MG63 (cell line): ENCODE measurements at regions not wholly inside any gene's neighbourhood (a gene's known extent, or its start where the extent isn't known, plus 50 kb on each side); places are given as distances from the start of the nearest gene placed in this dataset.
"Not testable (repeated sequence)": the region's sequence is repeated elsewhere in the genome, so short reads cannot be mapped to it uniquely, and the experiment has no call there.

Source experiments
- DNase-seq: peaks from one replicate; pipeline ENCODE4 v3.0.0-alpha.2; 2020
- H3K27me3 ChIP-seq: fragments of 250-450 bp; sonication (Bioruptor Pico); 2 replicates; pipeline ENCODE4 v1.5.1; 2020; ENCODE audit warnings: mild to moderate bottlenecking, moderate library complexity
- H3K36me3 ChIP-seq: fragments of 250-450 bp; sonication (Bioruptor Pico); 2 replicates; pipeline ENCODE4 v1.5.1; 2020; ENCODE audit warnings: mild to moderate bottlenecking, moderate library complexity
- H3K4me3 ChIP-seq: fragments of 250-450 bp; sonication (Bioruptor Pico); 2 replicates; pipeline ENCODE4 v1.5.1; 2020; ENCODE audit warnings: mild to moderate bottlenecking, moderate library complexity
- H3K9me3 ChIP-seq: fragments of 250-450 bp; sonication (Bioruptor Pico); 2 replicates; pipeline ENCODE4 v1.5.1; 2020; ENCODE audit warnings: mild to moderate bottlenecking, moderate library complexity

DNA sequence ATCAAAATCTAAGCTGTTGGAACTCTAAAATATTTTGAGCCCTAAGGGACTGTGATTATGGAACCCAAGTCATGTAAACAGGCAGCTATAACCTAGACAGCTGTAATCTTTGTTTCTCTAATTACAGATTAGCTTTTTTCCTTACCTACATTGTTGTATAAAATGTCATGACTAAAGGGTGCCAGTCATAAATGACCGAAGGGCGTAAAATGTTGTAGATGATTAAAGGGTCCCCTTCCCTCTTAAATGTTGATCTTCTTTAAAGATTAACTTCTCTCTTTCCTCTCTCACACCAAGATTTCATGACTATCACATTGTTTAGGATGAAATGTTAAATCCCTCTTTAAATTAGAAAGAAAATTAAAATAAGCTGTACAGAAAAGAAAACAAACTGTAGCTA lies 659.4 kb upstream of the NR3C2 start:
- H3K4me3 ChIP-seq = no peak overlapping the region
- H3K36me3 ChIP-seq = no peaks in the 10 kb centered on the region
- H3K9me3 ChIP-seq = no peaks in the 10 kb centered on the region
- DNase-seq = no peak
- H3K27me3 ChIP-seq = no peaks in the 10 kb centered on the region

- Histone ChIP-seq H3K9me3 (no peaks in the 10 kb centered on the region), H3K27me3 (no peaks in the 10 kb centered on the region), H3K4me3 (no peak overlapping the region), H3K36me3 (no peaks in the 10 kb centered on the region)
- DNase-seq = no peak
Measured at GRCh38 chr4:149095811-149096210, 653.6 kb upstream of the NR3C2 start.

DNA sequence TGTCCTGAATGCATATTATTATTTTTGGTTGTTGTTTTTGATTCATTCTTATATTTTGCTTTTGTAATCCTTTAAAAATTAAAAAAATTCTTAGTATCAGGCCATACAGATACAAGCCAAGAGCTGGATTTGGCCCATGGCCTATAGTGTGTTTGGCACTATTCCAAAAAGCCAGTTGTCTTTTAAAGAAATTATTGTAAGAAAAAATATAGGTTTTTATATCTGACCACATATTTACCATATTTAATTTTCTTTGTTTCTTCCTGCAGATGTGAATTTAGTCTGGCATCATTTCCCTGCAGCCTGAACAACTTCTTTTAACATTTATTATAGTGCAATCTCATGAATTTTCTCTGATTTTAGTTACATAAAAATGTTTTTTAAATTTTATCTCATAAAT lies 652.8 kb upstream of the NR3C2 start:
- Histone ChIP-seq H3K4me3 (no peak overlapping the region), H3K27me3 (no peaks in the 10 kb centered on the region), H3K36me3 (no peaks in the 10 kb centered on the region), H3K9me3 (no peaks in the 10 kb centered on the region)
- no peak for DNase-seq

GRCh38 chr4:149084144-149084543 lies 641.9 kb upstream of the NR3C2 start:
- no peaks in the 10 kb centered on the region for H3K36me3 ChIP-seq
- no peaks in the 10 kb centered on the region for H3K27me3 ChIP-seq
- H3K4me3 ChIP-seq = no peak overlapping the region
- no peaks in the 10 kb centered on the region for H3K9me3 ChIP-seq
- no peak for DNase-seq

GRCh38 chr4:149077181-149077580 lies 635.0 kb upstream of the NR3C2 start:
- Histone ChIP-seq H3K9me3 (no peaks in the 10 kb centered on the region), H3K27me3 (no peaks in the 10 kb centered on the region)
- DNase-seq = no peak

DNA sequence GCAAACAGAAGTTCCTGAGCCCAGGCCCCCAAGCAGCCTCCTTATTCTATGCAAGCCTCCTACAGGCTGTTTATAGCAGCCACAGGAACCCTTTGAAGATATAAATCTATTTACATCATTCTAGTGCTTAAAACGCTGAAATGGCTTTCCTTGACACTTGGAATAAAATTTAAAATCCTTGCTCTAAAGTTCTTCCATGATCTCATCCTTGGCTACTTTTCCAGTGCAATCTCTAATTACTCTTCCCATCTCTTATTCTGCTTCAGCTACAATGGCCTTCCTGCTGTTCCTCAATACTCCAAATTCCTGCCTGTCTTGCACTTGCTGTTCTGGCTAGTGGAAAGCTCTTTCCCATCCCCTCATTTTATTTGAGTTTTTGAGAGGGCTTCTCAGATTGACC lies 634.2 kb upstream of the NR3C2 start:
- H3K4me3 ChIP-seq = no peak overlapping the region
- no peaks in the 10 kb centered on the region for H3K36me3 ChIP-seq
- no peaks in the 10 kb centered on the region for H3K9me3 ChIP-seq
- H3K27me3 ChIP-seq = no peaks in the 10 kb centered on the region
- DNase-seq = no peak

More at GRCh38 chr4:149077181-149077580, 635.0 kb upstream of the NR3C2 start:
- Histone ChIP-seq H3K4me3 (no peak overlapping the region), H3K36me3 (no peaks in the 10 kb centered on the region)

GRCh38 chr4:149072384-149072783 lies 630.2 kb upstream of the NR3C2 start:
- Histone ChIP-seq H3K27me3 (no peaks in the 10 kb centered on the region), H3K9me3 (no peaks in the 10 kb centered on the region), H3K36me3 (no peaks in the 10 kb centered on the region), H3K4me3 (no peak overlapping the region)
- no peak for DNase-seq

- no peak for DNase-seq
- no peaks in the 10 kb centered on the region for H3K36me3 ChIP-seq
- no peaks in the 10 kb centered on the region for H3K27me3 ChIP-seq
- H3K4me3 ChIP-seq = no peak overlapping the region
- H3K9me3 ChIP-seq = no peaks in the 10 kb centered on the region
Measured at GRCh38 chr4:149065753-149066152, 623.5 kb upstream of the NR3C2 start.

DNA sequence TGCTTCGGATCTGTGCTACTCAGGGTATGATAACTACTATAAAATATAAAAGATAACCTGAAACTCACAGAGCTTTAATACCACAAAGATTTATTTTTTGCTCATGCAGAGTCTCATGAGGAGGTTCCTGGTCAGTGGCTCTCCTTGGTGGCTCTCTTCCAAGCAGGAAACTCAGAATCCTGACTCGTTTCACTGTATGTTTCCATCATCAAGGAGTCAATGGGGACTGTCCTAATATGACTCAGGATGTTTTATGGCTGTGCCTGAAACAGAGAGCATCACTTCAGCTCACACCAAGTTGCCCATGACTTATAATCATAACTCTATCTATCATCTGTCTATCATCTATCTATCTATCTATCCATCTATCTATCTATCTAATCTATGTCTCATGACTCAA lies 620.8 kb upstream of the NR3C2 start:
- H3K27me3 ChIP-seq = no peaks in the 10 kb centered on the region
- DNase-seq = no peak

GRCh38 chr4:149057594-149057993 lies 615.4 kb upstream of the NR3C2 start:
- no peak for DNase-seq

More for the DNA sequence above, 620.8 kb upstream of the NR3C2 start:
- H3K9me3 ChIP-seq = no peaks in the 10 kb centered on the region
- no peaks in the 10 kb centered on the region for H3K36me3 ChIP-seq
- H3K4me3 ChIP-seq = no peak overlapping the region

DNA sequence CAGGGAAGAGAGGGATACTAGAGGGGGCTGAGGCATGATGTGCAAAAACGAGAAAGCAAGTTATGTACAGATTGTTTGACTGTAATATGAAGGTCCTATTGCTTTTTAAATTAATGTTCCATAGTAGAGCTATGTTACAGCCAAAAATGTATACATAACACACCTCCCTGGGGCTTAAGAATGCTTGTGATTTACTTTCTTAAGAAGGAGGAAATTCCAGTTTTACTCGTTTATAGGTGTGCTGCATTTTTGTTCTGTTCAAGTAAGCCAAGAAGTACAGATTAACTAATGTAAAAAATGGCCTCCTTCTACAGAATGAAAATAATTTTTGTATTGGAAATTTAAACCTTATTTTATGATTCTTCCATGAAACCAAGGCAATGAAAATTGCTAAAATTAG lies 614.4 kb upstream of the NR3C2 start:
- DNase-seq = no peak
- Histone ChIP-seq H3K27me3 (no peaks in the 10 kb centered on the region), H3K4me3 (no peak overlapping the region), H3K9me3 (no peaks in the 10 kb centered on the region), H3K36me3 (no peaks in the 10 kb centered on the region)

More at GRCh38 chr4:149057594-149057993, 615.4 kb upstream of the NR3C2 start:
- no peak overlapping the region for H3K4me3 ChIP-seq
- no peaks in the 10 kb centered on the region for H3K36me3 ChIP-seq
- H3K27me3 ChIP-seq = no peaks in the 10 kb centered on the region
- no peaks in the 10 kb centered on the region for H3K9me3 ChIP-seq

GRCh38 chr4:149055624-149056023 lies 613.4 kb upstream of the NR3C2 start:
- H3K27me3 ChIP-seq = no peaks in the 10 kb centered on the region
- no peaks in the 10 kb centered on the region for H3K9me3 ChIP-seq
- DNase-seq = no peak
- H3K36me3 ChIP-seq = no peaks in the 10 kb centered on the region
- H3K4me3 ChIP-seq = no peak overlapping the region

GRCh38 chr4:149050840-149051239 lies 608.6 kb upstream of the NR3C2 start:
- no peak for DNase-seq
- Histone ChIP-seq H3K9me3 (no peaks in the 10 kb centered on the region), H3K27me3 (no peaks in the 10 kb centered on the region), H3K4me3 (no peak overlapping the region), H3K36me3 (no peaks in the 10 kb centered on the region)

GRCh38 chr4:149048451-149049143 lies 606.4 kb upstream of the NR3C2 start:
- DNase-seq = no peak
- H3K9me3 ChIP-seq = no peaks in the 10 kb centered on the region
- H3K36me3 ChIP-seq = no peaks in the 10 kb centered on the region

GRCh38 chr4:149047368-149047767 lies 605.2 kb upstream of the NR3C2 start:
- Histone ChIP-seq H3K9me3 (no peaks in the 10 kb centered on the region), H3K27me3 (no peaks in the 10 kb centered on the region), H3K4me3 (no peak overlapping the region), H3K36me3 (no peaks in the 10 kb centered on the region)
- DNase-seq = no peak

More at GRCh38 chr4:149048451-149049143, 606.4 kb upstream of the NR3C2 start:
- no peaks in the 10 kb centered on the region for H3K27me3 ChIP-seq
- H3K4me3 ChIP-seq = no peak overlapping the region

GRCh38 chr4:149045731-149046130 lies 603.5 kb upstream of the NR3C2 start:
- Histone ChIP-seq H3K27me3 (no peaks in the 10 kb centered on the region), H3K4me3 (no peak overlapping the region), H3K36me3 (no peaks in the 10 kb centered on the region), H3K9me3 (no peaks in the 10 kb centered on the region)
- DNase-seq = no peak

- not testable (repeated sequence) for DNase-seq, H3K27me3 ChIP-seq, H3K9me3 ChIP-seq, H3K36me3 ChIP-seq, H3K4me3 ChIP-seq
Measured at GRCh38 chr4:149039786-149040185, 597.6 kb upstream of the NR3C2 start.

- DNase-seq = no peak
- H3K9me3 ChIP-seq = no peaks in the 10 kb centered on the region
- no peaks in the 10 kb centered on the region for H3K36me3 ChIP-seq
- H3K4me3 ChIP-seq = no peak overlapping the region
- no peaks in the 10 kb centered on the region for H3K27me3 ChIP-seq
Measured at GRCh38 chr4:149031399-149031798, 589.2 kb upstream of the NR3C2 start.
